Stimulated activated CD4-positive, alpha-beta T cell treated with anti-CD3 and anti-CD28 coated beads, TNF-alpha, amount 100 ng/mL, for 24 hours (primary cell): ENCODE measurements at regions not wholly inside any gene's neighbourhood (a gene's known extent, or its start where the extent isn't known, plus 50 kb on each side); places are given as distances from the start of the nearest gene placed in this dataset.
"Not testable (repeated sequence)": the region's sequence is repeated elsewhere in the genome, so short reads cannot be mapped to it uniquely, and the experiment has no call there.

Source experiments
- DNase-seq, 3 experiments: peaks; one replicate each; pipeline ENCODE4 v3.0.0-alpha.2; 2020; ENCODE audit warnings: low read depth in 3 of 3

GRCh38 chr9:79382458-79382857, 189.3 kb upstream of the TLE4 start:
- no peak for DNase-seq

- DNase-seq: no peak
Measured at GRCh38 chr9:79383096-79383495, 188.7 kb upstream of the TLE4 start.

GRCh38 chr9:79384091-79384490, 187.7 kb upstream of the TLE4 start:
- DNase-seq: no peak

DNA sequence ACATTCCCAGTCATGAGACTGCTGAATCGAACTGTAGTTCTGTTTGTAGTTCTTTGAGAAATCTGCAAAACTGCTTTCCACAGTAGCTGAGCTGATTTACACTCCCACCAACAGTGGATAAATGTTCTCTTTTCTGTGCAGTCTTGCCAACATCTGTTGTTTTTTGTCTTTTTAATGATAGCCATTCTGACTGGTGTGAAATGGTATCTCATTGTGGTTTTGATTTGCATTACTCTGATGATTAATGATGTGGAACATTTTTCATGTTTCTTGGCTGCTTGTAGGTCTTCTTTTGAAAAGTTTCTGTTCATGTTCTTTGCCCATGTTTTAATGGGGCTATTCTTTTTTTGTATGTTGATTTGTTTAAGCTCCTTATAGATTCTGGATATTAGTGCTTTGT, 187.3 kb upstream of the TLE4 start:
- no peak for DNase-seq

- DNase-seq: no peak
Measured at GRCh38 chr9:79387101-79387835, 184.5 kb upstream of the TLE4 start.

DNA sequence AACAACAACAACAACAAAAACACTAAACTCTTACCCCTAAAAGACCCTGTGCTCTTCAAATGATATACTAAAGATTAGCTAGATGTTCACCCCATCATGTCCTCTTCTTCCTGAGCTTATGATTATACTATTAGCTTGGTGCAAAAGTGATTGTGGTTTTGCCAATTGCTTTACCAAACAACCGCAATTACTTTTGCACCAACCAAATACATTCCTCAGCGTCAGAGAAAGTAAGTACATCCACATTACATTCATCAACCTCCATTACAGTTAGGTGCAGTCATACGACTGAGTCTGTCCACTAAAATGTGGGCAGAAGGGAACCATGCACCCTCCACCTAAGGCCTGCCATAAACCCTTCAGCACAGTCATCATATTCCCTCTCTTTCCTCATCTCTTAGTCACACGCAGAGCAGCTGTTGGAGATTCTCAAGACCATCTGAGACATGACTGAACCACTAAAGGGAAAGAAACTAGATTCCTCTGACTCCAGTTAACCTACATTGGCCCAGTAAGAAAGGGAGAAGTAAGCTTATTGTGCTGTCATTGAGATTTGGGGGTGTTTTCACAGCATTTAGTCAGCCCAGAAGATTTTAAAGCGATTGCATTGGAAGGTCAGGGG, 181.6 kb upstream of the TLE4 start:
- DNase-seq: no peak

- no peak for DNase-seq
Measured at GRCh38 chr9:79390781-79391770, 180.7 kb upstream of the TLE4 start.

GRCh38 chr9:79395228-79395627, 176.5 kb upstream of the TLE4 start:
- no peak for DNase-seq

- DNase-seq: no peak
Measured at GRCh38 chr9:79395755-79396154, 176.0 kb upstream of the TLE4 start.

- DNase-seq: no peak
Measured at GRCh38 chr9:79396168-79396567, 175.6 kb upstream of the TLE4 start.

- no peak for DNase-seq
Measured at GRCh38 chr9:79403495-79403894, 168.3 kb upstream of the TLE4 start.

DNA sequence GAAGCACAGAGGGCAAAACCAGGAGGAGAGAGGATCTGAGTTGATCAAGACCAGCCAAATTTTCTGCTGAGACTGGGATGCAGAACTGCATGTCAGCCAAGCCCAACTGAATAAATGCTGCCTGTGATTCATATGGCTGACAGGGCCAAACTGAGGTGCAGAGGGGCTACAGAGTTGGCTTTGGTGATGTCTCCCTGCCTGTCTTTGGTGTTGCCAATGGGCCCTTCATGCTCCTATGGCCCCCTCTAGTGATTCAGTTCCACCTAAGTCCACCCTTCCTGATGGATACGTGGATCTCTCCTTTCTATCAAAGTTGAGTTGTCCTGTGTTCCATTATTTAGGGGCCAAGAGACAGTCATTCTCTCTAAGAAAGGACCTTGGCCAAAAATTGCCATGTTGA, 163.6 kb upstream of the TLE4 start:
- DNase-seq: no peak

- DNase-seq: no peak
Measured at GRCh38 chr9:79408617-79409016, 163.1 kb upstream of the TLE4 start.

DNA sequence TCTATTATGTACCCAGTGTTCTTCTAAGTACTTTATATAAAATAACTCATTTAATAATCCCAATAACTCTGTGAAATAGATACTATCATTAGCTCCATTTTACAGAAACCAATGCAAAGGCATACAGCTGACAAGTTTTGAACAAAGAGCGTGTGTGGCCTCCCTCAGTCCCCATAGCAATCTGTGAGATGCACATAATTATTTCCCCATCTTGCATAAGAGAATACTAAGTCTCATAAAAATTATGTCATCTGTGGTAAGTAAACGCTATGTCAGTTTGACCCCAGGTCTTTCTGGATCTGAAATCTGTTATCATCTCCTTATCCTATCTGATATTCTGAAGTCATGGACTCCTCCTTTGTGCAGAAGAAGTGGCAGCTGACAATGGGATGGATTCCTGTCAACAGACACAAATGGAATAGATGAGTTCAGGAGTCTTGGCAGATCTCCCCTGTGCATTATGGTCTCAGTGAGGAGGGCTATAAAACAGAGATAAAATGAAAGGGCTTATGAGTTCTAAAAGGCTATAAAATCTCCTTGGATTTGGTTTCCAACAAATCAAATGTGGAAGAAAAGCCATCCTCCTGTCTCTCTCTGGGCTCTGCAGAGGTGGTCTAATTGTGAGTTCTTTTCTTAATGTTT, 162.5 kb upstream of the TLE4 start:
- DNase-seq: no peak

- no peak for DNase-seq
Measured at GRCh38 chr9:79425840-79426239, 145.9 kb upstream of the TLE4 start.

DNA sequence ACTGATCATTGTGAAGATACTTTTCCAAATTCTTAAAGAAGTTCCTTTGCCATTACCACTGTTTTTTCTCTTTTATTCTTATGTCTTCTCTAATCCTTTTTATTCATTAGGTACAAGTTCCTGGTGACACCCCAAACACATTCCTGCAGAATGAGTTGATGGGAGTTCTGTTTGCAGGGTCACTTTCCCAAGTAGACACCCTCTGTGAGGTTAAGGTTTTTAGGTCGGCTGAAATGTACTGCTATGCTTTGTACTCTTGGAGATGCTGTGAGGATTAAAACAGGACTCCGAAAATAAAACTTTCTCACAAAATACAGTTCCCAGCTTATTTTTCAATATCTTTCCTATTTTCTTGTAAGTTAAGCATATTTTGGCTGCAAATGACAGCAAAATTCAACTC, 143.3 kb upstream of the TLE4 start:
- no peak for DNase-seq

DNA sequence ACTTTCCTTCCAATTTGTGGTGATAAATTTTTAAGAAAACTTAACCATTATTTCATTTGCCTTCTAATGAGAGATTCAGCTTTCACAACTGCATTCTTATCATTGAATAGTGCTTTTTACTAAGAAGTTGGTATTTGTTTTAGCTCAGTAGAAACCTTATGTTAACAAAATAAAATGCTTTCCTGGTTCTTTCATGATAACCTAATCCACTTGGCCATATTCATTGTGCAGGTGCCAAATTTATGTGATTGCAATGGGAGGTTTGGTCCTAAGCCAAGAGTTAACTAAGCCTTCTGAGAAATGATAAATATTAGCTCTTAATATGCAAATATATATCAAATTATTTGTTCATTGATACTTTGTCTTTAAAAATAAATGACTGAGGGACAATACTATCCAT, 141.1 kb upstream of the TLE4 start:
- DNase-seq: no peak

- DNase-seq: no peak
Measured at GRCh38 chr9:79431019-79431679, 140.6 kb upstream of the TLE4 start.

GRCh38 chr9:79432485-79432884, 139.3 kb upstream of the TLE4 start:
- no peak for DNase-seq

DNA sequence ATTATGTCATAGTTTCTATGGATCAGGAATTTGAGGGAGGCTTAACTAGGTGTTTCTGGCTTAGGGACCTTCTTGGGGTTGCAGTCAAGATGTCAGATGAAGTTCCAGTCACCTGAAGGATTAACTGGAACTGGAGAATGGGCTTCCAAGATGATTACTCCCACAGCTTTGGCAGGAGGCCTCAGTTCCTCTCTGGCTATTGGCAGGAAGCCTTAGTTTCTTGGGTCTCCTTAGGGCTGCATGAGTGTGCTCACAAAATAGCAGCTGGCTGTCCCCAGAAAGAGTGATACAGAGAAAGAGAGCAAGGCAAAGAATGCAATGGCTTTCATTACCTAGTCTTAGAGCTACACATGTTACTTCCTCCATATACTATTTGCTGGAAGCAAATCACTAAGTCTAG, 138.1 kb upstream of the TLE4 start:
- DNase-seq: no peak

GRCh38 chr9:79439221-79439620, 132.5 kb upstream of the TLE4 start:
- DNase-seq: not testable (repeated sequence)
